ENCODE measurements at regions not wholly inside any gene's neighbourhood (a gene's known extent, or its start where the extent isn't known, plus 50 kb on each side); places are given as distances from the start of the nearest gene placed in this dataset.

DNA sequence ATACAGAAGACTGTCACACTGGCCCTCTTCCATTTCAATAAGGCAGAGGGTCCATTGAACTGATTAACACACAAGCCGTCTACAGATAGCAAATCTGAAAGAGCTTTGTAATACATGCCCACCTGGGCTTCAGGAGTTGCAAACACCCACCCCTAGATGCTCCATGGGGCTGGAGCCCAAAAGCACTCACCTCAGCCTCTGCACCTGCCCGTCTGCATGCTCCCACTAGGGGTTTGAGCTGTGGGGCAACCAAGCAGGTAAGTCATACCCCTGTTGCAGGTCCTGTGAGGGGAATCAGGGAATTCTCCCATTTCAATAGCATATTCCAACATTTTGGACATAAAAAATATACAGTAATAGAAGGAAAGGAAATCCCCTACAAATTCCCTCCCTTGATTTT lies 243.0 kb upstream of the KCNIP4 start:
- POLR2A ChIA-PET, result no interaction called here

DNA sequence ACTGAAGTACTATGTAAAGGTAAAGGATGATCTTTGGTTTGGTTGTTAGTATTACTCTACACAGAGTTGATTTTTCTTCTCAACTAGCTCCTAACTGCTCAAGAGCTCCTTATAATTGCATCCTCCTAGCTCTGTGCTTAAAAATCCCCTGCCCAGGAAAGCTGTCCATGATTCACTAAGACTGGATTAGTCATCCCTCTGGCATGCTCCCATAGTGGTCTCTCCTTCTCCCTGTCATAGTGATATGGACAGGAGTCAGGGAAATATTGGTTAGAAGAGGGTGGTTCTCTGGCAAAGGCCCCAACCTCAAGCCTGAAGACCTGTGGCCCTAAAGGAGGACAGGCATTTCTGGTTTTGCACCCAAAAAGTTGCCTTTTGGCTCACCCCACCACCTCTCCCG lies 242.3 kb upstream of the KCNIP4 start:
- peaks cover 0 to 7% of the 10 kb centered on the region in 2 experiments; a peak in 1 of 4 replicates for H3K4me1 ChIP-seq (ENCODE audit: control insufficient read depth in 1 of 2, insufficient read depth in 2 of 2, low read depth in 1 of 2, low read length in 1 of 2)
- TF ChIP-seq EP300 (IDR thresholded peaks at IDR 0.05; ENCODE audit: borderline replicate concordance in 1 of 2, low read depth in 1 of 2, low read length in 1 of 2), result peak in 1 of 2 experiments; percentile 68; a peak in 1 of 4 replicates
- peak; percentile 76 for TF ChIP-seq TCF12 (IDR thresholded peaks at IDR 0.05)
- peak; percentile 94 for TF ChIP-seq JUND (IDR thresholded peaks at IDR 0.05)
- peak; percentile 77 for TF ChIP-seq TEAD4 (IDR thresholded peaks at IDR 0.05; ENCODE audit: borderline replicate concordance, insufficient read depth)
- TF ChIP-seq, protein P1, sequence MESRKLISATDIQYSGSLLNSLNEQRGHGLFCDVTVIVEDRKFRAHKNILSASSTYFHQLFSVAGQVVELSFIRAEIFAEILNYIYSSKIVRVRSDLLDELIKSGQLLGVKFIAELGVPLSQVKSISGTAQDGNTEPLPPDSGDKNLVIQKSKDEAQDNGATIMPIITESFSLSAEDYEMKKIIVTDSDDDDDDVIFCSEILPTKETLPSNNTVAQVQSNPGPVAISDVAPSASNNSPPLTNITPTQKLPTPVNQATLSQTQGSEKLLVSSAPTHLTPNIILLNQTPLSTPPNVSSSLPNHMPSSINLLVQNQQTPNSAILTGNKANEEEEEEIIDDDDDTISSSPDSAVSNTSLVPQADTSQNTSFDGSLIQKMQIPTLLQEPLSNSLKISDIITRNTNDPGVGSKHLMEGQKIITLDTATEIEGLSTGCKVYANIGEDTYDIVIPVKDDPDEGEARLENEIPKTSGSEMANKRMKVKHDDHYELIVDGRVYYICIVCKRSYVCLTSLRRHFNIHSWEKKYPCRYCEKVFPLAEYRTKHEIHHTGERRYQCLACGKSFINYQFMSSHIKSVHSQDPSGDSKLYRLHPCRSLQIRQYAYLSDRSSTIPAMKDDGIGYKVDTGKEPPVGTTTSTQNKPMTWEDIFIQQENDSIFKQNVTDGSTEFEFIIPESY (IDR thresholded peaks at IDR 0.05; ENCODE audit: borderline replicate concordance, low read depth), result peak; percentile 37; the same call in 1 of the 2 replicates
- peak; percentile 89 for TF ChIP-seq PBX3 (IDR thresholded peaks at IDR 0.05)
- TF ChIP-seq POLR2AphosphoS5 (IDR thresholded peaks at IDR 0.05; ENCODE audit: low read depth, low read length), result peak; percentile 45; the same call in 1 of the 2 replicates
- peak; percentile 94 for TF ChIP-seq FOSL2 (IDR thresholded peaks at IDR 0.05; ENCODE audit: borderline replicate concordance, low read depth)
- peak; percentile 91 for TF ChIP-seq NFIC (IDR thresholded peaks at IDR 0.05; ENCODE audit: borderline replicate concordance)
- TF ChIP-seq GATA2 (CRISPR knock-in tag; IDR thresholded peaks at IDR 0.05), result no peak
- no peak for TF ChIP-seq CHD2 (IDR thresholded peaks at IDR 0.05; ENCODE audit: low read length, partially characterized antibody)
- TF ChIP-seq ELF1 (IDR thresholded peaks at IDR 0.05), result no peak
- no peak for TF ChIP-seq SIN3A (IDR thresholded peaks at IDR 0.05; ENCODE audit: borderline replicate concordance, low read depth, low read length)
- TF ChIP-seq, protein P2, sequence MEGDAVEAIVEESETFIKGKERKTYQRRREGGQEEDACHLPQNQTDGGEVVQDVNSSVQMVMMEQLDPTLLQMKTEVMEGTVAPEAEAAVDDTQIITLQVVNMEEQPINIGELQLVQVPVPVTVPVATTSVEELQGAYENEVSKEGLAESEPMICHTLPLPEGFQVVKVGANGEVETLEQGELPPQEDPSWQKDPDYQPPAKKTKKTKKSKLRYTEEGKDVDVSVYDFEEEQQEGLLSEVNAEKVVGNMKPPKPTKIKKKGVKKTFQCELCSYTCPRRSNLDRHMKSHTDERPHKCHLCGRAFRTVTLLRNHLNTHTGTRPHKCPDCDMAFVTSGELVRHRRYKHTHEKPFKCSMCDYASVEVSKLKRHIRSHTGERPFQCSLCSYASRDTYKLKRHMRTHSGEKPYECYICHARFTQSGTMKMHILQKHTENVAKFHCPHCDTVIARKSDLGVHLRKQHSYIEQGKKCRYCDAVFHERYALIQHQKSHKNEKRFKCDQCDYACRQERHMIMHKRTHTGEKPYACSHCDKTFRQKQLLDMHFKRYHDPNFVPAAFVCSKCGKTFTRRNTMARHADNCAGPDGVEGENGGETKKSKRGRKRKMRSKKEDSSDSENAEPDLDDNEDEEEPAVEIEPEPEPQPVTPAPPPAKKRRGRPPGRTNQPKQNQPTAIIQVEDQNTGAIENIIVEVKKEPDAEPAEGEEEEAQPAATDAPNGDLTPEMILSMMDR (IDR thresholded peaks at IDR 0.05), result no peak
- TF ChIP-seq RXRA (IDR thresholded peaks at IDR 0.05; ENCODE audit: borderline replicate concordance, low read depth), result 0 out of 2 replicates have a peak, but pooled peaks have one; percentile 39
- H3K79me2 ChIP-seq (ENCODE audit: insufficient read depth), result no peaks in the 10 kb centered on the region
- peak overlapping the region; percentile 43; the same call in 1 of the 2 replicates for H3K4me2 ChIP-seq
- POLR2A ChIA-PET, result no interaction called here
- 0% methylated on average over 1 of the region's 1 CpG for WGBS (ENCODE audit: low lambda C conversion rate)
- CTCF ChIA-PET, result interaction anchor here (0.8 kb wide), 1 partner anchor 12 kb away, joined by 4 read pairs; no protein-coding TSS in a partner anchor
- H3K4me3 ChIP-seq (ENCODE audit: low read depth in 2 of 2, low read length in 1 of 2), result no peak overlapping the region
- DNase-seq, result no peak
- peak overlapping the region; percentile 38; the same call in 1 of the 2 replicates for H2AFZ ChIP-seq (ENCODE audit: low read depth)
- no peaks in the 10 kb centered on the region for H3K27me3 ChIP-seq (ENCODE audit: insufficient read depth)
- H3K9me3 ChIP-seq, result no peaks in the 10 kb centered on the region
- H3K9me2 ChIP-seq, result no peaks in the 10 kb centered on the region
- H3K9ac ChIP-seq, result no peak overlapping the region
- H3K36me3 ChIP-seq (replicated peaks in 1 of 2; ENCODE audit: control insufficient read depth in 1 of 2, insufficient read depth in 2 of 2, low read length in 1 of 2), result no peaks in the 10 kb centered on the region
- peaks cover 9% of the 10 kb centered on the region for H3F3A ChIP-seq (replicated peaks; ENCODE audit: insufficient read depth)
- peak overlapping the region in 1 of 2 experiments; percentile 71; a peak in 2 of 4 replicates for H3K27ac ChIP-seq (ENCODE audit: low read depth in 2 of 2, low read length in 1 of 2)
- no peaks in the 10 kb centered on the region for H4K20me1 ChIP-seq (ENCODE audit: insufficient read depth)

More for the DNA sequence above, 243.0 kb upstream of the KCNIP4 start:
- Histone ChIP-seq H3K27me3 (ENCODE audit: insufficient read depth) (no peaks in the 10 kb centered on the region), H3F3A (replicated peaks; ENCODE audit: insufficient read depth) (peaks cover 9% of the 10 kb centered on the region), H4K20me1 (ENCODE audit: insufficient read depth) (no peaks in the 10 kb centered on the region), H3K79me2 (ENCODE audit: insufficient read depth) (no peaks in the 10 kb centered on the region), H3K9me2 (no peaks in the 10 kb centered on the region), H3K9me3 (no peaks in the 10 kb centered on the region), H3K4me3 (ENCODE audit: low read depth in 2 of 2, low read length in 1 of 2) (no peak overlapping the region), H3K27ac (ENCODE audit: low read depth in 2 of 2, low read length in 1 of 2) (no peak overlapping the region), H3K4me1 (ENCODE audit: control insufficient read depth in 1 of 2, insufficient read depth in 2 of 2, low read depth in 1 of 2, low read length in 1 of 2) (peaks cover 0 to 7% of the 10 kb centered on the region in 2 experiments; a peak in 1 of 4 replicates), H3K36me3 (replicated peaks in 1 of 2; ENCODE audit: control insufficient read depth in 1 of 2, insufficient read depth in 2 of 2, low read length in 1 of 2) (no peaks in the 10 kb centered on the region), H3K9ac (no peak overlapping the region), H3K4me2 (no peak overlapping the region), H2AFZ (ENCODE audit: low read depth) (no peak overlapping the region)
- no peak for DNase-seq
- 36% methylated on average over 2 of the region's 2 CpGs for WGBS (ENCODE audit: low lambda C conversion rate)
- CTCF ChIA-PET, result interaction anchor here (0.8 to 1.0 kb wide), 2 partner anchors 12 to 401 kb away, joined by 4 read pairs; no protein-coding TSS in a partner anchor
- no peak for TF ChIP-seq MEF2A (IDR thresholded peaks at IDR 0.05; ENCODE audit: borderline replicate concordance, low read depth)
- no peak for TF ChIP-seq TAF1 (IDR thresholded peaks at IDR 0.05; ENCODE audit: borderline replicate concordance, low read depth, low read length)
- no peak for TF ChIP-seq FOSL2 (IDR thresholded peaks at IDR 0.05; ENCODE audit: borderline replicate concordance, low read depth)
- TF ChIP-seq TEAD4 (IDR thresholded peaks at IDR 0.05; ENCODE audit: borderline replicate concordance, insufficient read depth), result no peak
- TF ChIP-seq FOXM1 (IDR thresholded peaks at IDR 0.05; ENCODE audit: low read depth), result no peak
- TF ChIP-seq NRF1 (IDR thresholded peaks at IDR 0.05; ENCODE audit: low read depth, low read length), result no peak
- no peak for TF ChIP-seq TCF12 (IDR thresholded peaks at IDR 0.05)
